Fibroblast of the conjunctiva (primary cell): ENCODE measurements at regions not wholly inside any gene's neighbourhood (a gene's known extent, or its start where the extent isn't known, plus 50 kb on each side); places are given as distances from the start of the nearest gene placed in this dataset.

Source experiments
- DNase-seq: peaks from one replicate; pipeline ENCODE4 v3.0.0-alpha.2; 2010; ENCODE audit warnings: low read depth

DNA sequence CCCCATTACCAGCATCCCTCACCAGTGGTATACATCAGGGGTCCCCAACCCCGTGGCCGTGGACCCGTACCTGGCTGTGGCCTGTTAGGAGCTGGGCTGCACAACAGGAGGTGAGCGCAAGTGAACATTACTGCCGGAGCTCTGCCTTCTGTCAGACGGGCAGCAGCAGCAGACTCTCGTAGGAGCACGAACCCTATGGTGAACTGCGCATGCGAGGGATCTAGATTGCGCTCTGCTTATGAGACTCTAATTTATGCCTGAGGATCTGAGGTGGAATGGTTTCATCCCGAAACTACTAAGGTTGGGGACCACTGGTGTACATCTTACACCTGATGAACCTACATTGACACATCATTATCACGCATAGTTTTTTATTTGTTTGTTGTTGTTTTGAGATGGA is 52.8 kb upstream of the DHX15 start:
- DNase-seq: no peak

DNA sequence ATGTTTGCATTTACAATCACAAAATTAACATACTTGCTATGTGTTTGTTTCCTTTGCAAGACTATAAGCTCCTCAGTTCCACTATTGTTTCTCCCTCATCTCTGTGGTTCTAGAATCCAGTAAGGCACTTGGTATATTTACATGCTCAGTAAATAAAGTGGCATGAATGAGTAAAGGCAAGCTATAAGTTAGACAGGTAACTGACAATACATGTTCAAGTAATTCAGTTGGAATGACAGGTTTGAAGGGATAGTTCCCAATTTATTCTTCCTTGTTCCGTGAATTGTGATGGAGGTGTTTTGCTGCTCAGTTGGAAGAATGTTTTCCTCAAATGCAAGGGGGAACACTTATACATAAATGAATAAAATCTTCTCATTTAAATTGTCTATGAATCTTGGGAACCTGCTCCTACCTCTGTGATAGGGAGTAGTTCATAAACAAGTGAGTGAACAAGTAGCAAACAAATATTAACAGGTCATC is 54.1 kb upstream of the DHX15 start:
- DNase-seq: no peak

DNA sequence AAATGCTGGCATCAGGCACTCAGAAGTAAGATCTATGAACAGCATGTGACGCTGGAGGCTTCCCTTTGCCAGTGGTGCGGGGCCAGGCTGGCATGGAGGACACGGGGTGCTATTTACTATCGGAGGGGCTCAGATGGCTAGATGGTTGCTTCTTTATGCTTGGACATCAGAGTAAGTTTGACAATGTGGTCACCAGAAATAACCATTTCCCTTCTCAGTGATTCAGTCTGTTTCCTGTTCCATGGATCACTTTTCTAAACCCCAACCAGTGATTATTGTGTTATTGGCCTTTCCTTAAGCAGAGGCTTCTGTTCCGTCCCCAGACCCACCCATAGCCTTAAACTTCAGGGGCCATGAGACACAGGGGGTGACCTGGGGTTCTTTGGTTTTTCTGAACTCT is 55.4 kb upstream of the DHX15 start:
- DNase-seq: no peak

DNA sequence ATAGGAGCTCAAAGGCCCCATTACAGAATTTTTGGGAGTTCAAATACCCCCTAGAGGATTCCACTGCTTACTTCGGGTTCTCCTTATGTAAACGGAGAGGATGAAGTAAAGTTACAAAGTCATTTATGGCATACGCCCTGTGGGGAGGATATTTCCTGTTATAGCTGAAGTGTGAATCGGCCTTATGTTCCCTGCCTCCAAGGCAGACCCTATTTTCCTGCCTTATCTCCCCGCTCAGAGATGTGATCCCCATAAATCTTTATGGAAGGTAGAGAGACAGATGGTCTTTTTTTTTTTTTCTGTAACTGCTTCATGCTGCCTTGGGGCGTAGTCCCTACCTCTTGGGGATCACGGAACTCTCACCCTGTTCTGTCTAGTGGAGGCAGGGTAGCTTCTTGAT is 56.0 kb upstream of the DHX15 start:
- DNase-seq: no peak

DNA sequence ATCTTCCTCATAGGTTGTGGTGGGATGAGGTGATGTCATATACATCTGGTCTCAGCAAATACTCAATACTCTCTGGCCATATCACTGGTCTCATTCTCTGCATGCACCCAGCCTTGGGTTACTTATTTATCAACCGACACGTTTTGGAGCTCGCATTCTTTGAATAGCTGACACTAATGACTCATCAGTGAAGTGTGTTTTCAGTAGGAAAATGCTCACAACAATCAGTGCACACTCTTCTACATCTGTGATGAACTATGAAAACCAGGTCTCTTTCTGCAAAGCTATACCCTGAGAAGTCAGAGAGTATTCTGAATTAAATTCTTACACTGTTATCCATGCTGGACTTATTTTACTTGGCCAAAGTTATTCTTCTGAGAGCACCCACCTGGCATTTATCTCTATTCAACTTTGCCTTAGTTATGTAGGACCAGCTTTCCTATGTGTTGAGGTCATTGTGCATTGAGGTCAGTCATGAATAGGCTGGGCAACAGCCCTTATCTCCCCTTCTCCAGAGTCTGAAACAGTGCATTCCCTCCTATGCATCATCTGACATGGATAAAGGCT is 58.7 kb upstream of the DHX15 start:
- DNase-seq: no peak

DNA sequence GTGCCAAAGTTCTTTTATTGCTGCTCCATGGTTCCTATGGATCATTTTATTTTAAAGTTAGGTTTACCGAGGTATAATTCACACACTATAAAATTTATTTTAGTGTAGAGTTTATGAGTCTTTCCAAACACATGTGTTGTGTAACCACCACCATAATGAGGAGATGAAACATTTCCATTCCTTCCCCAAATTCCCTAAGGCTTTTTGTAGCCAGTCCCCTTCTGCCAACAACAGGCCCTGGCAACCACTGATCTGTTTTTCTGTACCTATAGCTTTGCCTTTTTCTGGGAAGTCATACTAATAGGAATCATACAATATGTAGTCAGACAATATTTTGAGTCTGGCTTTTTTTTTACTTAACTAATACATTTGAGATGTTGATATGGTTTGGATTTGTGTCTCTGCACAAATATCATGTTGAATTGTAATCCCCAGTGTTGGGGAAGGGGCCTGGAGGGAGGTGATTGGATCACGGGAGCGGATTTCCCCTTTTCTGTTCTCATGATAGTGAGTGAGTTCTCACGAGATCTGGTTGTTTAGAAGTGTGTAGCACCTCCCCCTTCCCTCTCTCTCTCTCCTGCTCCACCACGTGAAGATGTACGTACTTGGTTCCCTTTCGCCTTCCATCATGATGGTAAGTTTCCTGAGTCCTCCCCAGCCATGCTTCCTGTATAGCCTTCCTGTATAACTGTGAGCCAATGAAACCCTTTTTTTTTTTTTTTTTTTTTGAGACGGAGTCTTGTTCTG is 59.6 kb upstream of the DHX15 start:
- DNase-seq: no peak

DNA sequence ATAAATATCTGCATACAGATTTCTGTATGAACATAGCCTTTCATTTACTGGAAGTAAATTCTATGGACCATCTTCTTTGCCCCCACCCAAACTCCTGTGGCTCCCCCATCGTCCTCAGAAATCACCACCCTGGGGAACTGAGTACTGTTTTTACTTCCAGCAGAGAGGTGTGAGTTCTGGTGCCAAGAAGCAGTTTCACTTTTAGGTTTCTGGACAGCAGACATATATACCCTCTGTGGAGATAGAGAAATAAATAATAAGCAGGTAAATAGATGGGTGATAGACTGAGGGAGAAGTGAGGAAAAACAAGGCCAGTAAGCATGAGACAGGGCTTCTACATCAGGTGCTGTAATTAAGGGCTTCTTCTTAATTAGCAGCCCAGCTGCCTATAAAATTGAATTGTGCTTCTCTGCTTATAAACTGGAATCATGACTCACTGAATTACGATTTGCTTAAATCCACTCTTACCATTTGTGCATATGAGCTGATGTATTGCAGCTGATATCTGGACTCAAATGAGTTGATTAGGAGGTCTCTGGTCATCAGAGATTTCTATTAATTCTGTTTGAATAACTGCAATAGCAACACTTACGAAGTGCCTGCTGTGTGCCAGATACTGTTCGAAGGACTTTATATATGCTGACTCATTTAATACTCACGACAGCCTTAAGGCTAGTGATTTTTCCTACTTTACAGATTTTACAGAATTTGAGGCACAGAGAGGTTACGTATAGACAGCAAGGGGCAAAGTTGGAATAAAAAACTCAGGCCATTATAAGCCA is 60.8 kb upstream of the DHX15 start:
- DNase-seq: no peak

DNA sequence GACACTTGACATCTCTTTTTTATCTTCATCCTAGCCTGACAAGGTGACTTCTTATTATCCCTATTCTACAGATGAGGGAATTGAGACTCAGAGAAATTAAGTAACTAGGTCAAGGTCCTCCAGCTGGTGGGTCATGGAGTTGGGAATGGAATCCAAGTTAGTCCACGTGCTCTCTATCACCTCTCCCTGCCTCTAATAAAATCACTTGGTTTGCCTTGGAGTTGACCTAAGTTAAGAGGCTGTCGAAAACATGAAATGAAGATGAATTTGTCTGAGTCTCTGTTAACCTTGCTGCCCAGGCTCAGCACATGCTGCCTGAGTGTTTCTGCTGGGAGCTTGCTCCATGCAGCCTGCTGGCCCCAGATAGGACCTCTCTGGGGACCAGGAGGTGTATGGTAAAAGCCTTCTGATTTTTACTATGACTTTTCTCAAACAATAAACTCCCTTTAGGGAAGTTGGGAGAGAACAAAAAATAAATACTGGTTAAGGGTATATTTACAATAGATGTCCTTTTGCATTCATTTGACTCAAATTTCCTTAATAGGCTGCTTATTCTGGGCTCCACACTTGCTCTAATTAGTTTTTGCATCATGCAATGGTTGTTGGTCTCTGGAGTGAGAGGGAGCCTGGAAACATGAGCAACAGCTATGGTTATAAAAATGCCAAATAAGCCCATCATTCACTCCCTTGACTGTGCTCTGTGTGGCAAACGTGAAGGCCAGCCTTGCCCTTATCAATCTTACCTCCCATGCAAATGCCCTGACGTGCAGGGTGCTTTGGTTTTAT is 61.6 kb upstream of the DHX15 start:
- no peak for DNase-seq

DNA sequence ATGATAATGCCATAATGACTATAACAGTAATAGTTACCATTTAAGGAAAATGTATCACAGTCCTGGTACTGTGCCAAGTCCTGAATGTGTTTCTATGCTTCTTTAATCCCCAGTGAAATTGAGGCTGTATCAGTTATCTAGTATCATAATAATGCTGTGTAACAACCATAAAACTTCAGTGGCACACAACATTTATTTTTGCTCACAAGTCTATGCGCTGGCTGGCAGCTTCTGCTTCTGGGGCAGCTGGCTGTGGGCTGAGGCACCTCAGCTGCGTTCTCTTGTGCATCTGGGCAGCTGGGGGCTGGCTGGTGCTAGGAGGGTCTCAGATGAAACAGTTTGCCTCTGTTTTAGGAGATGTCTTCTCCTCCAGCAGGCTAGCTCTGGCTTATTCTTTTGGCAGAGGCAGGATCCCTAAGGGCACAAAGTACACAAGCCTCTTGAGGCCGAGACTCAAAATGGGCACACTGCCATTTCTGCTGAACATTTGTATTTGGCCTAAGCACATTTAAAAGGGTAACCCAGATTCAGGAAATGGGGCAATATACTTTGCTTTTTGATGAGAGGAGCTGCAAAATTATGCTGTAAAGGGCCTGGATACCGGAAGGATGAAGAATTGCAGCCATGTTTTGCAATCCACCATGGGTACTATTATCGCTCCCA is 62.6 kb upstream of the DHX15 start:
- no peak for DNase-seq

DNA sequence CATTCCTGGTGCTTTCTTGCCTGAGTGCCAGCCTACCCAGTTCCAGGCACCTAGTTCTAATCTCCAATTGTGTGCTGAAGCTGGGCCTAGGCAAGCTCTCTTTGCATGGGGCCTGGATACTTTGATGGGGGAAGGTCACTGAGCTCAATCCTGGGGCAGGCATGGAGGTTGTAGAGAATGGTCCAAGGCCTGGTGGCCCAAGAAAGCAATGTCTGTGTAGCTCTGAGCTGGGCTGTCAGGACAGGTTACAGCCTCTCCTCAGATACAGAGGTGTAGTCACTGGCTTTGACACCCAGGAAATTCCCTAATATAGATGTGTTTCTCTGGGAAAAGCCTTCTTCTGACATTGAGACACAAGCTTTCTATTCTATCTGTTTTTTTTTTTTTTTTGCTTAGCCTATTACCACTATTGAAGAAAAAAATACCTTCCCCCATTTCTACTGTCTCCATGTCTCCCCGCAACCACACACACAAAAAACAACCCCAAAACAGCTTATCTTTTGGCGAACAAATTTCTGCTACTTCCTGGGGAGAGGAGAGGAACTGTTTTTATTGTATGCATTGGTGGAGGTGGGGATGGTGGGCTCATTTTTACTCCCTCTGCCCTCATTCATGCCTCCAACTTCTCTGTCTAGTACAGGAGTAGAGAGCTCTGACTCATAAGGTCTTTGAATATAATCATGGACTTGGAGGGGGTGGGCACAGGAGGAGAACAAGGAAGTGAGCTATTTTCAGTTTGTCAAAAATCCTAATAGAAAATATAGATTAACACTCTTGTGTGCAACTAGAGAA is 66.7 kb upstream of the DHX15 start:
- DNase-seq: no peak

DNA sequence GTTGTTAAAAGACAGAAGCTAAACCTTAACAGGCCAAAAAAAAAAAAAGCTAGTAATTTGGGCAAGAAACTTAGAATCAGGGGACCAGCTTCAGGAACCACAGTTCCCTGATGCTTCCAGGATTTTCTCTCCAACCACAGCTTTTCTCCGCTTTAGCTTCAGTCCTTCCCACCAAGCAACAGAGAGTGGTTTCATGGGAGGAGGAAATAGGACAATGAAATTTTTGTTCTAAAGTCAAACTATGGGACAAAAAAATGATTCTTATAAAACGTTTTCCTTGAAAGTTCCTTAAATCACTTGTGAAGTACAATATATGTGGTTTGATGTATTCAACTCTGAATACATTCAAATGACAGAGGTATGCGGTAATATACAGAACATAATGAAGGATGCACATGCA is 71.0 kb upstream of the DHX15 start:
- no peak for DNase-seq

DNA sequence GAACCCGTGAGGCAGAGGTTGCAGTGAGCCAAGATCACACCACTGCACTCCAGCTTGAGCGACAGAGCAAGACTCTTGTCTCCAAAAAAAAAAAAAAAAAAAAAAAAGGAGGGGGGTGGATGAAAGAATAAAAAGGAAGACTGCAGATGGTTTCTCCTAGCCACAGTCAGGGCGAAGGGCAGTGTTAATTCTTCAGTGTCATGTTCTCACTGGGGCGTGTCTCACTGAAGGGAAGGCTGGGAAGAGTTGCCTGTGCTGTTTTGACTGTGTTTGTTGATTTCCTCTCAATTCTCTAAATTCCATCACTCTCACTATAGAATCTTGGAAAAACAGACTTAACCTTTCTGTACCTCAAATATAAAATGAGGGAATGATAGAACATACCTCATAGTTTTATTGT is 71.6 kb upstream of the DHX15 start:
- no peak for DNase-seq

DNA sequence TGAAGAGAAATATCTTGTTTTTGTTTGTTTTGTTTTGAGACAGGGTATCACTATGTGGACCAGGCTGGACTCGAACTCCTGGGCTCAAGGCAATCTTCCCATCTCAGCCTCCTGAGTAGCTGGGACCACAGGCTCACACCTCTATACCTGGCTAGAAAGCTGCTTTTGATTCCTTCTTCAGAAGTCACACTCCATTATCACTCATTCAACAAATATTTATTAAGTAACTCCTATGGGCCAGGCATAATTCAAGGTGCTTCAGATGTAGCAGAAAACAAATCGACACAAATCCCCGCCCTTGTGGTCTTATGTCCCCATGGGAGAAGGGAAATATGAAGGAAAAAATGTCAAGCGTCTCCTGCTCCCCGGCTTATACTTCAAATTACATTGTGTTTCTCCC is 72.6 kb upstream of the DHX15 start:
- DNase-seq: no peak

DNA sequence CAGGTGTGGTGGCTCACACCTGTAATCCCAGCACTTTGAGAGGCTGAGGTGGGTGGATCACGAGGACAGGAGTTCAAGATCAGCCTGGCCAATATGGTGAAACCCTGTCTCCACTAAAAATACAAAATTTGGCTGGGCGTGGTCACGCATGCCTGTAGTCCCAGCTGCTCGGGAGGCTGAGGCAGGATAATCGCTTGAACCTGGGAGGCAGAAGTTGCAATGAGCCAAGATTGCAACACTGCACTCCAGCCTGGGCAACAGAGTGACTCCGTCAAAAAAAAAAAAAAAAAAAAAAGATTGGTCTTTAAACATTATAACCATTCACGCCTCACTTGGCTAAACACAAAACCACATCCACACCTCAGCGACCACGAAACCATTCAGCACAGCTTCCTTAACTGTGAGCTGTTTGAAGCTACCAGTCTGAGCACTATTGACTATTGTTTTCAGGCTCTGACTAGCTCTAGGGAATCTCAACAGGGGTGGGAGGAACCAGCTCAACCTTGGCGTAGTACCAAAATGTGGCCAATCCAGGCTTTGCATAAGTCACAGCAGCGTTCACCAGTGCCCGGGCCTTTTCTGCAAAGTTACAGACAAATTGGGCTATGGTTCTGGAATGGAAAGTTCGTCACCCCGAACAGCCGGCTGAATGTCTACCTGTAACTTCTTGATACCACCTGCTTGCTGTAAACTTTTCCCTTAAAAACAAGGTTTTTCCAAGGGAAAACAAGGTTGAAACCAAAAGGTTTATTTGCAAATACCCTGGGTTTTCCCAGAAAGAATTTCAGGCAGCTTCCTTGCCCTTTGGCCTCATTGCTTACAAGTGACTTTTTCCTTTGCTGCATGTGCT is 73.6 kb upstream of the DHX15 start:
- DNase-seq: no peak

DNA sequence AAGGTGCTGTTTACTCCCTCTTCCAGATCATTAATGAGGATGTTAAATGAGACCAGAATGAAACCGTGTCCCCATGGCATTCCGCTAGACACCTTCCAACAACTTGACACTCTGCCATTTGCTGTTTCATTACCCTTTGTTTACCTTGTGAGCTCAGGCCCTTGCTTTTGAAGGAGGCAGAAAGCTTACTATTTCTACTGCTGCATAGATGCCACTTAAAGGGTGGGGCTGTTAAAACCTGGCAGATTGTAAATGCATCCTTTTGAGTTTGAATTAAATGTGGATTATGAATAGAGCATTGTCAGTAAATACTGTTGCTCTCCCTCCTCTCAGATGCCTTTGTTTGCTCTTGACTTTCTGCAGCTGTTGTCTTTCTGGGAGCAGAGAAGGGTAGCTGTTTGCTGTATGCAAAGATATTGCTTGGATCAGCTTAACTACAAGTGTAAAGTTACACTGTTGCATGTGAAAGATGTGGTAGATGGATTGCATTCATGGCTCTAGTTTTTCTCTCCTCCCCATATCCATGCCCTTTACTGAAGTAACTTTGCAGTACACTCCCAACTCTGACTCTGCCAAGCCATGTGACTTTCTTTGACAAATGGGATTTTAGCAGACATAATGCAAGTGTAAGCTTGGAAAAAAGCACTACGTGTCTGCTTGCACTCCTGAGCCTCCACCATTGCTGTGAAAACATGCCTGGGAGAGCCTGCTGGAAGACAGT is 75.0 kb upstream of the DHX15 start:
- no peak for DNase-seq

DNA sequence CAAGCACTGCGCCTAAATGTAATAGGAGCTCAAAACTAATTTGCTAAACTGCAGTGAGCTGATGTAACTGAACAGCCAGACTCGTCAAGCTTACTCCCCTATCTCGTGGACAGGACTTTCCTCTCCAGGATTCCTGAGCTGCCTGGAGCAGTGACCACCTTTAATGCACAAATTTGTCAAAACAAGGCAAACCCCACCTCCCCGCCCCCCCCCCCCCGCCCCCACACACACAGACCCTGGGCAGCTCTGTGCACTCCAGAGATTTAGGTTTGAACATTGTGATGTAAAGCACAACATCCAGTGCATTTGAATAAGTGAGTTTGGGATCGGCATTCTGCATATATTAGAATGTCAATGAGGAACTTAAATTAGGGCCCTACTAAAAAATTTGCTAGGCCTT is 77.7 kb upstream of the DHX15 start:
- DNase-seq: no peak

DNA sequence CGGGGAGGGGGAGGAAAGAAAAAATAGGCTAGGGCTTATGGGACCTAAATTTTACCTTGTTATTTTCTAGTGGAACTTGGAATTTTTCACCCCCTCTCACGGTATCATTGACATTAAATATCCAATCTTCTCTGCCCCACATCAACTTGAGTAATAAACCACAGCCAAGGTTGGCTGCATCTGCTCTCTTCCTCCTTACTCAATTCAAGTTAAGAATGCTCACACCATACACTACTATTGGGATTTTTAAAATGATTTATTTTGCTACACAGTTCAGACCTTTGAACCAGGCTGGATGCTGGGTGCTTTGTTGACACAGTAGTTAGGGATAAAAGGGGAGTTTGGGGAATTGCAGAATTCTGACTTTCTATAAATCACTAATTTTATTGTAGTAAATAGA is 78.2 kb upstream of the DHX15 start:
- DNase-seq: no peak

DNA sequence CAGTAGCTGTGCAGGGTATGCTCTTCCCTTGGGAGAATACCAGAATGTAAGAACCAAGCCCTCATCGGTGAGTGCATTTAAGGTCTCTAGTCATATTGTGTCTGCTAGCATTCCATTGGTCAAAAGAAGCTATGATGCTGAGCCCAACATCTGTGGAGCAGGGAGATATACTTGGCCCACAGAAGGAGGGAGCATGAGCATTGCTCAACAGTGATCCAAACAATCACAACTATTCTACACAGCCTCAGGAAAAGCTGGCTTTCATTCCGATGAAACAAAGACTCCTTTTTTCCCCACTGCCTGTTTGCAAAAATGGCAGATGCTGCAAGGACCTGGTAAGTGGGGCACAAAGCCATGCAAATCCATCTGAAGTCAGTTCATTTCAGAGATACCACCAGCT is 80.6 kb upstream of the DHX15 start:
- DNase-seq: peak; percentile 65

DNA sequence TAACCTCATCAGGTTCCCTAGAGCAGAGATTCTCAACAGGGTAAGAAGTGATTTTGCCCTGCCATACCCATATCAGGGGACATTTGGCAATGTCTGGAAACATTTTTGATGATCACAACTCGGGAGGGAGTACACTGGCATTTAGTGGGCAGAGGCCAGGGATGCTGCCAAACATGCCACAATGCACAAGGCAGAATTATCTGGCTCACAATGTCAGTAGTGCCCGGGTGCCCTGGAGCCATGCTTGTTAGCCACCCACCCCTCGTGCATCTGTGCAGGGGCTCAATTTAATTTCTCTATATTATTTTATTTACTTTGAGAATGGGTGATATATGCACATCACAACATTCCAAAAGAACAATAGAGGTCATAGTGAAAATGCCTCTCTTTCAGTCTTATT is 82.0 kb upstream of the DHX15 start:
- DNase-seq: no peak
